Activated naive CD8-positive, alpha-beta T cell treated with anti-CD3 and anti-CD28 coated beads for 36 hours (primary cell): ENCODE measurements at regions not wholly inside any gene's neighbourhood (a gene's known extent, or its start where the extent isn't known, plus 50 kb on each side); places are given as distances from the start of the nearest gene placed in this dataset.

Experiments used
- DNase-seq: peaks from one replicate; pipeline ENCODE4 v3.0.0; 2021
- H3K27ac Mint-ChIP-seq: one replicate; pipeline ENCODE4 v1.8.0; 2022; ENCODE audit warnings: mild to moderate bottlenecking, moderate library complexity, mixed read lengths
- H3K27me3 Mint-ChIP-seq: one replicate; pipeline ENCODE4 v1.8.0; 2022; ENCODE audit warnings: mild to moderate bottlenecking, mixed read lengths
- H3K36me3 Mint-ChIP-seq: one replicate; pipeline ENCODE4 v1.8.0; 2021; ENCODE audit warnings: mild to moderate bottlenecking, mixed read lengths
- H3K4me1 Mint-ChIP-seq: one replicate; pipeline ENCODE4 v1.8.0; 2021; ENCODE audit warnings: mixed read lengths
- H3K4me3 Mint-ChIP-seq: one replicate; pipeline ENCODE4 v1.8.0; 2022; ENCODE audit warnings: mild to moderate bottlenecking, moderate library complexity, mixed read lengths
- H3K9me3 Mint-ChIP-seq: one replicate; pipeline ENCODE4 v1.8.0; 2022; ENCODE audit warnings: mixed read lengths

- Mint-ChIP-seq H3K4me3 (no peak overlapping the region), H3K36me3 (no peaks in the 10 kb centered on the region), H3K27ac (no peak overlapping the region), H3K4me1 (no peaks in the 10 kb centered on the region), H3K9me3 (no peaks in the 10 kb centered on the region), H3K27me3 (peaks cover 9% of the 10 kb centered on the region)
- no peak for DNase-seq
Observed at GRCh38 chr16:86632206-86632605, 53.9 kb downstream of the FOXL1 start.

DNA sequence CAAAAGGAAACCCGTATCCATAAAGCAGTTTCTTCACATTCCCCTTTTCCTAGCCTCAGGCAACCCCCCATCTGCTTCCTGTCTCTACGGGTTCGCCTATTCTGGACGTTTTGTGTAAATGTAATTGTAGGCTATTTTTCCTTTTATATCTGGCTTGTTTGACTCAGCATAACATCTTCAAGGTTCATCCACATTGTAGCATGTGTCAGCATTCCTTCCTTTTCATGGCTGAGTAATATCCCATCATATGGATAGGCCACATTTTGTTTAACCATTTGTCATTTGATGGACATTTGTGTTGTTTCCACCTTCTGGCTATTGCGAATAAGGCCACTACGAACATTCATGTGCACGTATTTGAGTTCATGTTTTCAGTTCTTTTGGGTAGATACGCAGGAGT is 54.6 kb downstream of the FOXL1 start:
- Mint-ChIP-seq H3K4me1 (no peaks in the 10 kb centered on the region), H3K27ac (no peak overlapping the region), H3K4me3 (no peak overlapping the region), H3K27me3 (peaks cover 14% of the 10 kb centered on the region), H3K36me3 (no peaks in the 10 kb centered on the region), H3K9me3 (no peaks in the 10 kb centered on the region)
- no peak for DNase-seq

- Mint-ChIP-seq H3K4me3 (no peak overlapping the region), H3K27ac (no peak overlapping the region), H3K4me1 (no peaks in the 10 kb centered on the region), H3K9me3 (no peaks in the 10 kb centered on the region), H3K27me3 (peaks cover 14% of the 10 kb centered on the region), H3K36me3 (no peaks in the 10 kb centered on the region)
- DNase-seq: no peak
Observed at GRCh38 chr16:86634292-86634691, 55.9 kb downstream of the FOXL1 start.

GRCh38 chr16:86635176-86635876 is 57.0 kb downstream of the FOXL1 start:
- Mint-ChIP-seq H3K27me3 (peaks cover 14% of the 10 kb centered on the region), H3K27ac (no peak overlapping the region), H3K9me3 (no peaks in the 10 kb centered on the region), H3K36me3 (no peaks in the 10 kb centered on the region), H3K4me3 (no peak overlapping the region), H3K4me1 (no peaks in the 10 kb centered on the region)
- DNase-seq: no peak

DNA sequence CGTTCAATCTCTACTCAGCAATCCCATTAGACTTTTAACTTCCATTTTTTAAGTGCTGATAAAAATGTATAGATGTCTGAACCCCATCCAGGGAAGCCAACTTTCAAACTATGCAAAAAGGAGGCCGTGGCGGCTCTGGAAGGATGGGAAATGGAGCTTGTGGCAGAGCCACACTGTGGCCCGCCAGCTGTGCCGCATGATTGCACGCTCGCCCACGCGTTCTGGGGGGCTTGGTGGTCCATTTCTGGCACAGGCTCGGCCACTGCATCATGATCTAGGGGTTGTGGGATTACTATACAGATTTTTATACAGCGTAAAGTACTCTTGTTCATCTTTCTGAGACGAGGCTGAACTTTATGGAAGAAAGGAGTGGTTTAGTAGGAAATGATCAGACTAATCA is 57.6 kb downstream of the FOXL1 start:
- no peaks in the 10 kb centered on the region for H3K9me3 Mint-ChIP-seq
- peaks cover 14% of the 10 kb centered on the region for H3K27me3 Mint-ChIP-seq
- no peaks in the 10 kb centered on the region for H3K4me1 Mint-ChIP-seq
- no peaks in the 10 kb centered on the region for H3K36me3 Mint-ChIP-seq
- no peak overlapping the region for H3K4me3 Mint-ChIP-seq
- DNase-seq: no peak
- H3K27ac Mint-ChIP-seq: no peak overlapping the region

DNA sequence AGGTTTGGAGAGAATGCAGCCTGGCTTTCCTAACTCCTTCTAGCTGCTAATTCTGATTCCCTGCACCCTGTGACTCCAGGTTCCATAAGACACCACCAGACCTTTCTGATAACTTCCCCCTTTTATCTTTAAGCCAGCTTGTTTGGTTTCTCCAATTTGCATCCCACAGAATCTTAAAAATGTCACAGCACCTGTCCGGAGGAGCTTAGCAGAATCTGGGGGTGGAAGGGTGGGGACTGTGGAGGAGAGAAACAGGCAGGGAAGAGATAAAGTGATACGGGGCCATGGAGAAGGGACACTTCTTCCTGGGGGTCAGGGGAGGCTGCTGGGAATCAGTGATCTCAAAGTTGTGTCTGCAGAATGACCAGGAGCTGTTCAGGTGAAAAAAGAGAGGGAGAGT is 59.4 kb downstream of the FOXL1 start:
- no peak overlapping the region for H3K4me3 Mint-ChIP-seq
- H3K4me1 Mint-ChIP-seq: no peaks in the 10 kb centered on the region
- H3K9me3 Mint-ChIP-seq: no peaks in the 10 kb centered on the region
- H3K27ac Mint-ChIP-seq: no peak overlapping the region
- H3K27me3 Mint-ChIP-seq: peaks cover 11% of the 10 kb centered on the region
- no peaks in the 10 kb centered on the region for H3K36me3 Mint-ChIP-seq
- no peak for DNase-seq

DNA sequence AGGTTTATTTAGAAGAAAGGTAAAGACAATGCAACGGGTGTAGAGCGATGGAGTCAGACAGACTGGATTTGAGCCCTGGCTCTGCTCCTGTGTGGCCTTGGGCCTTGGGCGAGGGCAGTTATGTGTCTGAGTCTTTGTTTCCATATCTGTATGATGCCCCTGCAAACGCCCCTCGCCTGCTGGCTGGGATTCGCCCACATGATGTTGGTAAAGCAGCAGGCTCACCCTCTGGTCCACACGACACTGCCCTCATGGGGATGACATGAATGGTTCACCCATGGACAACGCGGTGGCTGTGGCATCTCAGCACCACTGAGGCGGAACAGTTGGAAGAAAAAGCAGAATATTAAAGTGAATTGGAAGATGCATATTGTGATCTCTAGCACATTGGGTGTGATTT is 60.3 kb downstream of the FOXL1 start:
- Mint-ChIP-seq H3K27ac (no peak overlapping the region), H3K36me3 (no peaks in the 10 kb centered on the region), H3K4me1 (no peaks in the 10 kb centered on the region), H3K9me3 (no peaks in the 10 kb centered on the region), H3K27me3 (peaks cover 8% of the 10 kb centered on the region), H3K4me3 (no peak overlapping the region)
- no peak for DNase-seq

DNA sequence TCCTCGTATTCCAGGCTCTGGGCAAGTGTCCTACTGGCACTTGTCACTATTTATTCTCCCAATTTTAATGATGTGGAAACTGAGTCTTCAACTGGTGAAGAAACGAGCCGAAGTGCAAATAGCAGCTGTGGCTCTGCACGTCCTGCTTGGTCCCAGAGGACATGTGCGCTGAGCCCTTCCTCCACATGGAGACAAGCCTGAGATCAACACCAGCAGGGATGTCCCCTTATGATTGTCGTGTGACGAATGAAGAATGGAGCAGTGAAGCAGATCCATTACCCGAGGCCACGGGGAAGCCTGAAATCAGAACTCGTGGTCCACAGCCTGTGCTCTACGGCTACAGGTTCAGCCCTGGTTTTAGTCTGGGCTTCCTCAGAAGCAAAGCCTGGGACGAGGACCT is 61.0 kb downstream of the FOXL1 start:
- Mint-ChIP-seq H3K9me3 (no peaks in the 10 kb centered on the region), H3K36me3 (no peaks in the 10 kb centered on the region), H3K27ac (no peak overlapping the region), H3K4me3 (no peak overlapping the region), H3K4me1 (no peaks in the 10 kb centered on the region), H3K27me3 (peaks cover 8% of the 10 kb centered on the region)
- DNase-seq: no peak

GRCh38 chr16:86640265-86640843 is 62.0 kb downstream of the FOXL1 start:
- Mint-ChIP-seq H3K9me3 (no peaks in the 10 kb centered on the region), H3K36me3 (no peaks in the 10 kb centered on the region), H3K4me3 (no peak overlapping the region), H3K27me3 (peaks cover 8% of the 10 kb centered on the region), H3K4me1 (no peaks in the 10 kb centered on the region), H3K27ac (no peak overlapping the region)
- no peak for DNase-seq

DNA sequence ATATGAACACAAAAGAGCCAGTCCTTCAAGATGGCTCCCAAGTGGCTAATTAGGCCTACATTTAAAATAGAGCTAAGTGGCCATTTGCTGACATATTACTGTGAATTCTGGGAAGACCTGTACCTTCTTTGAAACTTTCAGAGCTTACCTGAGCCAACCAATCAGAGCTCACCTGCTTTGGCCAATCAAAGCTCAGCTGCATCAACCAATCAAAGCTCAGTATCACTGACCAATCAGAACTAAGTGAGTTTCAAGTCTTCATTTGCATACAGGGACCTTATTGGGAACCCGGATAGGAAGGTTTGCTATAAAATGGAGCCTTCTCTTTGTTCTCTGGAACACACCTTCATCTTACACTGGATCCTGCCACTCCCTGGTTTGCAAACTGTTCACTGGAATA is 63.7 kb downstream of the FOXL1 start:
- Mint-ChIP-seq H3K27me3 (peaks cover 6% of the 10 kb centered on the region), H3K27ac (no peak overlapping the region), H3K9me3 (peaks cover 2% of the 10 kb centered on the region), H3K36me3 (no peaks in the 10 kb centered on the region), H3K4me1 (no peaks in the 10 kb centered on the region), H3K4me3 (no peak overlapping the region)
- DNase-seq: no peak

- Mint-ChIP-seq H3K36me3 (no peaks in the 10 kb centered on the region), H3K27ac (no peak overlapping the region)
Observed at GRCh38 chr16:86643671-86644070, 65.3 kb downstream of the FOXL1 start.

GRCh38 chr16:86647561-86647960 is 69.2 kb downstream of the FOXL1 start:
- peaks cover 7% of the 10 kb centered on the region for H3K9me3 Mint-ChIP-seq
- peaks cover 19% of the 10 kb centered on the region for H3K27me3 Mint-ChIP-seq
- H3K4me3 Mint-ChIP-seq: no peak overlapping the region
- DNase-seq: no peak
- no peaks in the 10 kb centered on the region for H3K36me3 Mint-ChIP-seq
- H3K4me1 Mint-ChIP-seq: no peaks in the 10 kb centered on the region
- H3K27ac Mint-ChIP-seq: no peak overlapping the region

More at GRCh38 chr16:86643671-86644070, 65.3 kb downstream of the FOXL1 start:
- Mint-ChIP-seq H3K27me3 (peaks cover 7% of the 10 kb centered on the region), H3K4me3 (no peak overlapping the region), H3K4me1 (no peaks in the 10 kb centered on the region), H3K9me3 (peaks cover 7% of the 10 kb centered on the region)
- no peak for DNase-seq

- Mint-ChIP-seq H3K27me3 (peaks cover 19% of the 10 kb centered on the region), H3K27ac (no peak overlapping the region), H3K4me1 (no peaks in the 10 kb centered on the region), H3K9me3 (peaks cover 7% of the 10 kb centered on the region), H3K36me3 (no peaks in the 10 kb centered on the region), H3K4me3 (no peak overlapping the region)
- DNase-seq: no peak
Observed at GRCh38 chr16:86649875-86650274, 71.5 kb downstream of the FOXL1 start.

DNA sequence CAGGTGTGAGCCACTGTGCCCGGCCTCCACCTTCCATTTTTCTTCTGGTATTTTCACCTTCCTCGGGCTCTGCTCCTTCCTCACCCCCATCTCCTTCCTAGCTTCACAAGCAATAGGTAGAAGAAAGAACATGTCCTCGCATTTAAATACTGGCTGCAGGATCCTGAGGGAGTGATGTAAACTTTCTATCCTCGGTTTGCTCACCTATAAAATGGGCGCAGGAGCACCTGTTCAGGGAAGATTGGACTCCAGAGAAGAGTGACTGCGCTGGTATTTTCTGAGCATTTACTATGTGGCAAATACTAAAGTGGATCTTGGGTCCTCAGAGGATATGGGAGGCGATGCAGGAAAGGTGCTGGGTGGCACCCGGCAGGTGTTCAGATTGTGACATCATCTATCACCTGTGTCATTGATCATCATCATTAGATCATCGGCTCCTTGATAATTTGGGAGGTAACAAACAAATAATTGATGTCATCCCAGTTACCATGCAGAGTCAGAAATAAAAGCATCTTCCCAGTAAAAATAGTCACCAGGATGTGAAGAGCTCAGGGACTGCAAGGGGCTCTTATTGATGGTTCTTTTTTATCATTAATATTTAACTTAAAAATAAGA is 72.8 kb downstream of the FOXL1 start:
- H3K27ac Mint-ChIP-seq: no peak overlapping the region

GRCh38 chr16:86651823-86652222 is 73.5 kb downstream of the FOXL1 start:
- no peak for DNase-seq
- Mint-ChIP-seq H3K27ac (no peak overlapping the region), H3K4me1 (no peaks in the 10 kb centered on the region), H3K36me3 (no peaks in the 10 kb centered on the region), H3K4me3 (no peak overlapping the region), H3K9me3 (peaks cover 6% of the 10 kb centered on the region), H3K27me3 (peaks cover 20% of the 10 kb centered on the region)

More for the DNA sequence above, 72.8 kb downstream of the FOXL1 start:
- Mint-ChIP-seq H3K4me1 (no peaks in the 10 kb centered on the region), H3K4me3 (no peak overlapping the region), H3K9me3 (peaks cover 6% of the 10 kb centered on the region), H3K27me3 (peaks cover 19% of the 10 kb centered on the region), H3K36me3 (no peaks in the 10 kb centered on the region)
- DNase-seq: no peak
